GM18870 (cell line): ENCODE measurements at regions not wholly inside any gene's neighbourhood (a gene's known extent, or its start where the extent isn't known, plus 50 kb on each side); places are given as distances from the start of the nearest gene placed in this dataset.

Source experiments
- ATAC-seq: cut with Tn5 transposase; IDR thresholded peaks from one replicate; pipeline ENCODE4 v1.9.1; 2021; ENCODE audit warnings: moderate library complexity; ENCODE audit not compliant: unreplicated experiment

DNA sequence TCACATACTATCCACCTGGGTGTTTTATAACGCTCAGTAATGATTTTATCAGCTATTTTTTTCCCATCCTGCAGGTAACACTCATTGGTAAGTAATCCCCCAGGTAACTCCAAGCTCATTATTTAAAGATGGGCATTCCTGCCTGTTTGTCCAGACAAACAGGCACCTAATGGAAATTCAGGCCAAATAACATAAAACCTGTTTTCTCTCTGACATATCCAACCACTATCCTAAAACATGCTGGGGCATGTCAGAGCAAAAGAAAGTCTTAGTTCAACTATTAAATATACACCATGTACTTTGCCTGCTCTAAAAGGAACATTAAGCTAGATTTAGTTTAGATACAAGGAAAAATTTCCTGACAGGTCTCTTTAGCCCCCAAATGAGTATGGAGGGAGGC lies 987.7 kb downstream of the TTLL7 start:
- no peak for ATAC-seq

DNA sequence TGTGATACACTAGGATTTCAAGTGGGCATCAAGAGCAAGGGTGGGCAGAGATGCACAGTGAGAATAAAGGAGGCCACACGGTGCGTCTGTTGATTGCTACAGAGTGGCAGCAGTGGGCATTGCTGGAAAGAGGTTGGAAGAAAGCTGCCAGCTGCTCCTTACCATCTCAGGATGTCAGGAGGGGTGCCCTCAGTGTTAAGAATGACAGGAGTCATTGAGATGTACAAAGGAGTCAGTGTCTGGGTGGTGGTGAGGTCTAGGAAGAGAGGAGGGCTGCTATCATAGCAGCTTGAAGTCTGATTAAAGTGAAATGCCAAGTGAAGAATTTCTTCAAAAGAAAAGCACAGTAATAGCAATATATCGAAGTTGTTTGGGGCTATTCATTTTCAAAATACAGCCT lies 992.7 kb downstream of the TTLL7 start:
- no peak for ATAC-seq

DNA sequence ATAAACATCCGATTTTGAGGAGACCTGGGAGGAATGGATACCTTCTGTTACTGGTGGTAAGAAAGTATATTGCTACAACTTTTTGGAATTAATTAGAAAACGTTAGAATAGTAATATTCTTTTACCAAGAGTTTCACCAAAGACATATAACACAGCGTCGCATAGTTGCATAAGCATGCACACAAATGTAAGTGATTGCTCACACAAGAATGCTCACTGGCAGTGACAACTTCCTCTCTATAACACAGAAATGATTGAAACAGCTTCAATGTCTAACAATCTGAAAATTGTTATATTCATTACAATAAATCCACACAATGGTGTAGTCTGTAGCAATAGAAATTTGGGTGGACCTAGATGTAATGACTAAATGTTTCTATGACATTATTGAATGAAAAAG lies 998.6 kb downstream of the TTLL7 start:
- ATAC-seq: no peak

DNA sequence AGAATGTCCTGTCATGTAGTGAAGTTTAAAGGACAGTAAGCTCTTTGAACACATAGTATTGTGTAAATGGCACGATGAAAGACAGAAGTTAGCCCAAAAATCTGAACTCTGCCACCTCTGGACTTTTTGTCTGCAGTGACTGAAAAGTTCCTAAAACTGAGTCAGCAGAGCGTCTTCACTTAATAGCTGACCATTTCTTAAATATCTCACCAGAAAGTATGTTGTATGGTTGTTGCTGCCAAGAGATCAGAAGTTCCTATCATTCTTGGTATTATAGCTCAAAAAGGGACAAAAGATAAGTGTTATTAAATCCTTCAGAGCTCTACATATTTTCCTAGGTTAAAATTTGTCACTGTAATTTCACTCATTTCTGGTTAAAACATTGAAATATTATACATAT lies 1003.0 kb downstream of the TTLL7 start:
- ATAC-seq: no peak

DNA sequence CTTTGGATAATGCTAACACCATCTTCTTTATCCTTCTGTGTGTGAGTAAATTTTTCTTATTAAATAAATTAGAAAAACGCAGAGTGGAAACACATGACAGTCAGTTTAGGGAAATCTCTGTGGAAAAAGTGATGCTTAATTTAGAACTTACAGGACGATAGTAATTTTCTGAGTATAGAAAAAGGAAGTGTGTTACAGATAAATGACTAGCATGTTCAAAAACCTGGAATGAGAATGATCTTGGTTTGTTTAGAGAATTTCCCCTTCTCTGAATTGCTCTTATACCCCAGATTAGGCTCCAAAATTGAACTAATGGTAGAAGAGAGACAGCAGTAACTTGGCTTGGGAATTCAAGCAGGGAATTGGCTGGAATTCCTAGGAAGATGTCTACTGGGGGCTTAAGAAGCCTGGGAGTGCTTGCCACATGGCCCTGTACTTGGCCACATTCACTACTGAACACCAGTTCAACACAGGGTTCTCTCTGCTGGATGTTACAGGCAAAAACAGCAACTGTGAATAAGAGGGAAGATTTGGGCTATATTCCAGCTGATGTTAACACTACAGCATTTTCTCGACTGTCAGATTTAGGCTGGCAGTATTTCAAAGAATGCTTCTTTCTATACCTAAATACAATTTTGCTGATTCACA lies 1004.2 kb downstream of the TTLL7 start:
- ATAC-seq: no peak

DNA sequence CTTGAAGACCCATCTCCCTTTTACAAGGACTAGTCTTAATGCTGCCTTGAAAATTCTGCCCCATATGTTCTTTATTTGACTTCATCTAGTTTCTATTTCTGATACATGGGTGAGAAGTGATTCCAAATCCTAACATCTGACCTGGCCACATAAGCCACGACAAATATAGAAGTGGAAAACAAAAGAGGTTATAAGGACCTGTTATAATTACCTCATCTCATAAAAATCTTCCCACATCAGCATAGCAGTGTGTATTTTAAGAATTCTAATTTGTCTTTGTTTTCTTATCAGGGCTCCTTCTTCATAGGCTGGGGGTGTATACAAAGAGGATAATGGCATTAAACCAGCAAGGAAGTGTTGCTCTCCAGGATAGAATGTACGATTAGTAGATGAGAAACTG lies 1007.4 kb downstream of the TTLL7 start:
- no peak for ATAC-seq

DNA sequence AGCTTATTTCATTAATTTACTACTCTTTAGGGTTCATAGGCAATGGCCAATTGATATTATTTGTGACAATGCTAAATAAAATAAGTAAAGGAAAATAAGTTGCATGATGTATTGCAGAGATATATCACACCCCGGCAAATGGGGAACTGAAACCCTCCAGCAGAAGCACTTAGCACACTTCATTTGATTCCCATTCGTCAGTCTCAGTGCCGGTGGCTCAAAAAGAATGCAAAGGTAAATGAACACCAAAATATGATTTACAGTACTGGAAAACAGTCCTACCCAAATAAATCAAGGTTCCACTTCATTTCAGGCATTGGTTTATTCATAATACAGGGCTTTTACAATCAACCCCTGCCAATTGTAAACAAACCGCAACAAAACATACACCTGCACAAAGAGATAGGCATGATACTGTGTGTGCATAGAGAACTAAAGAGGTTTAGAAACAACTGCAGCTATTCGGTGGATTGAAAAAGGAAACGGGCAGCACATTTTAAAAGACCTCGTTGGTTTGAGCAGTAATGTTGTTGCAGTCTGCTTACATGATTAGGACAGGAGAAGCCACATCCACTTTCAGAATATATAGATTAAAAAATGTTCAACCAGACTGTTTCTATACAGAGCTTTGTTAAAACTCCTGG lies 1019.2 kb downstream of the TTLL7 start:
- peak; percentile 99 for ATAC-seq

DNA sequence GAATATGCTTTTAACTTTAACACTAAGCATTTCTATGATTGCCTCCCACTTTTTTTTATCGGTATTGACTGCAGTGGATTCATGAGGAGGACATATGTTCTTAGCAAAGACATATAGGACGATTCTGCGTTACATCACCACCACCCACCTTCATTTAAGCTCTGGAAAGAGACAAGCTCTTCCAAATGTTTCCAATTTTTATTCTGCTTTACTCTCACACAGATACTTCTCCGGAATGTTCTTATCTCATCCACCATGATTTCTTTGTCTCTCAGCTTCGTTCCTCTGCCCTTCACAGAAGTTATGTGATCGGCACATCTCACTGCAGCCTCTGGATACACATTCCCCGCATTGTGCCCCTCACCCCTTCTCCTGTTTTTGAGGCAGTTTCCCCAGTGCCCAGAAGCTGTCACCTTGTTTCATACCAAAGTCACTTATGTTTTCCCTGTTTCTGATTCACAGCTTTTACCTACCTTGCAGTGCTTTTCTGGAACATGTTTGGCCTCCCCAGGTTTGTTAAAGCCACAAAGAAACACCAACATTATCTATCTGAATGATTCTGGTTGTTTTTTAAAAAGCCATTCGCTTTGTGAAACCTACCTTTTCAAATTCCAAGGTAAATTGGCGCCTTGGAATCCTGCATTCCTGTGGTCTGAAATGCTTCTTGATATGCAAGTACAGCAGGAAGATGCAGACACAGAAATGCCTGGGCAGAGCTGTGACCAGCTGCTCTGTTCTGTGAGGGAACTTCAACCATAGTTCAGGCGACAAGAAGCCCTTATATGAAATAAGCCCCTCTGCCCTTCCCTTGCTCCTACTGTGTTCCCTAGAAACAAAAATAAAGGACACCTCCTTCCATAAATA lies 1020.2 kb downstream of the TTLL7 start:
- ATAC-seq: no peak

DNA sequence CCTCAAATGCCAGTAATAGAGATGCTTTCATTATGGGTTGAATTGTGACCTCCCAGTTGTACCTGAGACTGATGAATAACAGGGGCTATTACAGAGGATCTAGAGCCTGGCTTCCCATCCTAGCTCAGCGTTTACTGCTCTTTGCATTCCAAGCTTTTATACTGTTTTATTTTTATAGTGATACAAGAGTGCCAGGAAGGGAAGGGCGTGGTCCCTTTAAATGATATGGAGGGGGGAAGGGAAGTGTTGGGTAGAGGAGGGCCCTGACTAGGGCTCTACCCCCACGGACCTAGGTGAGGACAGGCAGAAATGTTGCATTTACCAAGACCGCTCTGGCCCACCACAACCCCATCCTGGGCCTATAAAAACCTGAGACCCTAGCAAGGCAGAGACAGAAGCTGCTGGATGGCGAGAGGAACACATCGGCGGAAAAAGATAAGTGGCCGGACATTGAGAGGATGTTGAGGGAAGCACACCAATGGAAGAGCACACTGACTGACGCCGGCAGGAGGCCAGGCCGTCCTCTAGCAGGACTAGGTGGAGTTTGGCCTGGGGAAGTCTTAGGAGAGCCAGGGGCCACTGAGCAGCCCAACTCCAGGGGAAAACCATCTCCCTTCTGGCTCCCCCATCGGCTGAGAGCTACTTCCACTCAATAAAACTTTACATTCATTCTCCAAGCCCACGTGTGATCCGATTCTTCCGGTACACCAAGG lies 1025.9 kb downstream of the TTLL7 start:
- no peak for ATAC-seq

DNA sequence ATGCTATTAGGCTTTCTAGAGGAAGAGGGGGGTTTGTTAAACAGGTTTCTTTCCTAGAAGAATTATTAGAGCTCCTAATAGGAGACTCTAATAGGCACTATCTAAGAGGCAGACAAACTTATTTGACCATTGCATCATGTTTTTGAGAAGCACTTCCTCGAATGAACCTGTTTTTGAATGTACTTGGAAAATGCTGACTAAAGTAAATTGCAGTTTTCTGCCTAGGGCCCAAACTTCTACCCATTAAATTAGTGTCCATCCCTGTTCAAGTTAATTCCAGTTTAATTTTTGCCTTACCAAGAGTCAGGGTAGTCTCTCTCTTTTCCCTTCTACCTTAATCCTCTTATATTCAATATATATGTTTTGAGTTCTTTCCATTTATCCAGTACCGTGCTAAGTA lies 1029.6 kb downstream of the TTLL7 start:
- ATAC-seq: no peak

DNA sequence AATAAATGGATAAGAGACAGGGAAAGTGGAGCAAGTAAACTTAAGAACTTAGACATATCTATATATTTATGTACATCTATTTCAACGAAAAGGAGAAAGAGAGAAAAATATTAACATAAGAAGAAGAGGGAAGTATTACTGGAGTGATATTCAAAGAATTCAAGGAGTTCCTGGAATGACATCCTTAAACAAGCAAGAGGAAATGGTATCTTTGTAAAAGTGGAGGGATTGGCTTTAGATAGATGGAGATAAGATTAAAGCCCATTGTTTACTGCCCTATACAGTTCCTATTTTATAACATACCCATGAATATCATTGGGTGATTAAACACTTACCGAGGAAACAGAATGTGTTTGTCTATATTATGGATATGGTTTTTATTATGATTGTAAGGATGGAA lies 1036.3 kb downstream of the TTLL7 start:
- ATAC-seq: no peak

DNA sequence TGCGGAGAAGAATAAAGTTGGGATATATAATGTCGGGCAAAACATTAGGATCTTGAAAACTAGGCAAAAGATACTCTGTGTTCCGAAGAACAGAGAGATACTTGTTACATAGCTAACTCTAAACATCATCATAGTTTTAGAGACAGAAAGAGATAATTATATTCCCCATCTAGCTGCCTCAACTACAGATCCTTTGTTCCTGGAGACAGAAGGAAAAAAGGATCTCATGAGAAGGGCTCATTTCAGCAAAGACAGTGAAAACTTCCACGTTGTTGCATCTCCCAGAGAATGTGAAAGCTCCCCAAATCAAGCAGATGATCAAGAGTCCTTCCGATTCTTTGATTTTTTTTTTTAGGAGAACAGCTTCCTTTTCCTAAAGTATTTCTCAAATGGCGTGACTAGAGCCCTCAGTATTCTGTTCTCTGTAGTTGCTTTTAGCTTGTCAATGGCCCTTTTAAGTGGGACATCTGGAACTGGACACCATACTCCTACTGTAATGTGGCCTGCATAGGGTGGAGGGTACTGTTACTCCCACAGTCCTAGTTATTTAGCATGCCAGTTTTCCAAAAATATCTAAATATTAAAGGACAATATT lies 1048.2 kb downstream of the TTLL7 start:
- no peak for ATAC-seq

DNA sequence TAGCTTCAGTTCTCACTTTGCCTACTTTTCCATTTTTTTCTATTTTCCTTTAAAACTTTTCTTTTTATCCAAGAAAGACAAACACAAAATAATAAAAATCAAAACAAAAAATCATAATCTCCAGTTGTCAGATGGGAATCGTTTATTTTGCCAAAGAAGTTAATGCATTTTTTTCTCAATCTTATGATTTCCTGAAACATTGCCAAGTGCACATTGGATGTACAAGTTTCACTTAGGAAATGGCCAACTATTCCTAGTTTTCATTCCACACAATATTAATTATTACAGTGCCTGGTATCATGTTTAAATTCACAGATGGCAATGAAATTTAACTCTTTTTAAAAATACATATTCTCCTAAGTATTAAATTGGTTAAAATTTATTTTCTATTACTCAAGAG lies 1050.5 kb downstream of the TTLL7 start:
- ATAC-seq: no peak

DNA sequence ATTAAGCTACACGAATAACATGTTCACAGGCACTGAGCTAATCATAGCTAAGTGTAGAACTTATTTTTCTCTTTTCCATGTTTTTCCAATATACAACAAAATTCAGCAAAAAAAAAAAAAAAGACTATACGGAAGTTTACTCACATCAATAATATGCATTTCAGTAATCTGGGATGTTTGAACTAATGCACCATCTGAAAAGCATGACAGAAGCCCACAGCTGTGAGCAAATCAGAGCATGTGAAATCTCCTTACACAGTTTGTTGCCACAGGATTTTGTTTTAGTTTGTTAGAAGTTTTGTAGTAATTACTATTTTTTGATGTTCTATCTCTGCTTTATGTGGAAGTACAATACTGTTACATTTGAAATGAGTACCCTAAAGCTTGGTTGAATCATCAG lies 1051.7 kb downstream of the TTLL7 start:
- ATAC-seq: no peak

DNA sequence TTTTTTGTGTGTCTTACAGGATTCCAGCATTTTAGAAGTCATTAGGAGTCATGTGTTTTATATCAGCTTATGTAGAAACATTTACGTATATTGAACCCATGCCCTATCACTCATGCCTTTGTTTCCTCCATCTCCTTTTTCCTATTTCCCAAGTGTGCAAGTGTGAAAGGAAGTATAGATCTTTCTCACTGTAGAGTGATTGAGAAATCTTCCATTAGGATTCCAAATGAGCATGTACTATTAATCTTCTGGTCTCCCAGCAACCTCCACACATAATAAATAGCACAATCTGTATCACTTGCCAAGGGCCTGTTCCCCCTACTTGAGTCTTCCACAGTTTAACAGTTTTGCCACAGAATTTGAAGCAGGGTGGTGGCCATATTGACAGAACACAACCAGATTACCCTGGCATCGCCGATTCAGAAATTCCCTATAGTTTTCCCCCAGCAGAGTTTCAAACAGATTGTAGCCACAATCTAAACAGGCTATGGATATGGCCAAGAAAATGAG lies 1052.8 kb downstream of the TTLL7 start:
- ATAC-seq: no peak

DNA sequence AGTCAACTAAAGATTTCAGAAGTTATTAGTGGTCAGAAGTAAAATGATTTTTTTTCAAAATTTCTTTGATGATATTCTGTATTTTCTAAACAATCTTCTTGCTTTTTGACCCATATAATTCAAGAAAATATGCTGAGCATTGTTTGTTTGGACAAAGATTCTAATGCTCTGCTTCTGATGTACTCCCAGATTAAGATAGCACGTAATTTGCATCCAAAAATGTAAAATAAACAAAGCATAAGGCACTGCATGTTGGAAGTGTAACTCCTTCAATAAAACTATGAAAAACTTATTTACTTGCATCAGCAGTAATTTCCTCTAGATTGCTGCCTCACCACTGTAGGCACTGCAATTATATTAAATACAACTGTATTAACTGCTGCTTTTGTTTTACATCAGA lies 1054.1 kb downstream of the TTLL7 start:
- ATAC-seq: no peak

DNA sequence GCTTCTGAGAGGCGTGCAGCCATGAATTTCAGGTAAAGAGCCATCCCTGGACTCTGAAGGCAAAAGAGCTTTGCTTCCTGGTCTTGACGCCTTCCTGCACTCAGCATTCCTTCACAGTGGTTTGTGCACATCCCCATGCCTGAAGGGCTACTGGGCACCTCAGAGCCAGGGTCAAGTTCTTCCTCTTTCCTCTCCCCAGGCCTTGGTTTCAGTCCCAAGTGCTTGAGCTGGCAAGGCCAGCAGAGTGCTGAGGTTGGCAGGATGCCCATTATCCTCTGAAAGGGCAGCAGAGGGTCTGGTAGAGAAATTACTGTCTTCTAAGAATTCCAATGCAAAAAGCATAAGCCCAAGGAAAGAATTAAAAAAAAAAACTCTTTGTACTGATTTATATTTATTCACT lies 1064.9 kb downstream of the TTLL7 start:
- no peak for ATAC-seq

DNA sequence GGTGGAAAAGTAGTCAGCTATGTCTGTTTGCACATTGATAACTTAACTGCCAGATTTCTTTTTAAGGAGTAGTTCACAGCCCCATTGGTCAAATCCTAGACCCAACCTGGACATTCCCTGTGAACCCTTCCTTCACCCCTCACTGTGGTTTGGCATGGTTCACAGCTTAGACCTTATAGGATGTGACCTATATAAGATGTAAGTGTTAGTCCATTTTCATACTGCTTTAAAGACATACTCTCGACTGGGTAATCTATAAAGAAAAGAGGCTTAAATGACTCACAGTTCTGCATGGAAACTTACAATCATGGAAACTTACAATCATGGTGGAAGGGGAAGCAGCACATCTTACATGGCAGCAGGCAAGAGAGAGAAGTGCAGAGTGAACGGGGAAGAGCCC lies 1066.2 kb downstream of the TTLL7 start:
- ATAC-seq: no peak

DNA sequence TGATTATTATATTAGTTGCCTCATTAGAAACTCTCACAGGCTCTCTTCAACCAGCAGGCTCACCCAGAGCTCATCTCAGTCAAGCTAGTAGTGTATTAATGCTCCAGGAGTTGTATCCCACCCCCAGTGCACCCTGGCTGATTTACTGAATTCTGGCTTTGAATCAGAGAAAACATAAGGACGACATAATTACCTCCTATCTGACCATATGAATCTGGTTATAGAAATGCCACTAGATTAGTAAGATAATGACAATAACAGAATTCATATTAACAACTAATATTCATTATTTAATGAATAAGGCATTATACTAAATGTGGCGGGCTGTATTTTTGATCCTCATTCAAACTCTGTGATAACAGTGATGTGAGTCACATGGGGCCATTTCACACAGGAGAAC lies 1066.7 kb downstream of the TTLL7 start:
- ATAC-seq: no peak

DNA sequence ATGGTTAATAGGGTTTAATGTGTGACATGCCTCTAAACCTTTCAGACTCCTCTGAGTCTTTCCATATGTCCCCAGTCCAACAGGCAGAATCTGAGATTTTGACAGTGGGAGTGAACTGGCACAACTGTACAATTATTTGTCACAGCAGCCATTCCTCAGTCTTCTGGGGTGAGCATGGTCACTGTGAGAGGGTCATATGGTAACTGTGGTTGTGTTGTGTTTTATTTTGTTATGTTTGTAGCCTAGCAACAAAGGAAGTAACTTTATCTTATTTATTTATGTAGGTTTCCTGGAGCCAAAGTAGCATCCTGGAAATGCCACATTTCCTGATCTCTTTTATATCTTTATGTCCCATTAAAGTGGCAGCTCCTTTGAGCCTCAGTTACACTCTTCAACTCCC lies 1067.9 kb downstream of the TTLL7 start:
- ATAC-seq: no peak

DNA sequence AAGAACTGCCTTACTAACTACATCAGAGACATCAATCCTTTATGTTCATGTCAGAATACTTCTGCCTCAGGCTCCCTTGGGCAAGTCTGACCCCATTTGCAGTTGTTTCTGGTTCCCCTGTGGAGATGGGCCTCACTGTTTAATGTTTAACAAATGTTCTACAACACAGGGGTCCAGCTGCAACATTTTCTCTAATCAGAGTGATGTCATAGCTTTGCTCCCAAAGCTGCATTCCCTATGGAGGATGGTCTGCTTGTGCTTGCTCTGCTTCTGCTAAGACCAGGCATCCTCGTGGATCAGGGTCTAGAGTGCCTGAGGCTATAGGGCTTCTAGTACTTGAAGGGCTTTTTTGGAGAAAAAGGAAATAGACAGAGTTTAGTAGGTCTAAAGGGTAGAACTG lies 1071.2 kb downstream of the TTLL7 start:
- ATAC-seq: no peak
